ENCODE measurements at regions not wholly inside any gene's neighbourhood (a gene's known extent, or its start where the extent isn't known, plus 50 kb on each side); places are given as distances from the start of the nearest gene placed in this dataset.
A peak's percentile ranks its signal among the peaks of the same experiment; 100 is the strongest.
"Not testable (repeated sequence)": the region's sequence is repeated elsewhere in the genome, so short reads cannot be mapped to it uniquely, and the experiment has no call there.

DNA sequence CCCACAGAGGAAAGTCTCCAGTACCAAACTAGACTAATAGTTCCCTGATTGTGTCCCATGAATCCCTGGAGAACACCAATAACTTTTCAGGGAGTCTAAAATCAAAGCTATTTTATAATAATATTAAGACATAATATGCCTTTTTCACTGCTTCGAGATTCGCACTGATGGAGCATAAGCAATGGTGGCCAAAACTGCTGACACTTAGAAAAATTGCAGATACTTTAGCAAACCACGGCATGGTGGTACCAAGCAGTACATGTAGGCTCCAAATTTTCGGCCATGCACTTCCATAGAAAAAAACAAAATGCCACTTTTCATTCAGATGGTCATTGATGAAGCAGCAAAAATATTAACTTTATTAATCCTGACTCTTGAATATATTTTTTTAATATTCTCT lies 100.3 kb upstream of the PCSK1 start:
- H3K9me3 Mint-ChIP-seq: peaks cover 0 to 4% (median 1%) of the 10 kb centered on the region in 7 donors

DNA sequence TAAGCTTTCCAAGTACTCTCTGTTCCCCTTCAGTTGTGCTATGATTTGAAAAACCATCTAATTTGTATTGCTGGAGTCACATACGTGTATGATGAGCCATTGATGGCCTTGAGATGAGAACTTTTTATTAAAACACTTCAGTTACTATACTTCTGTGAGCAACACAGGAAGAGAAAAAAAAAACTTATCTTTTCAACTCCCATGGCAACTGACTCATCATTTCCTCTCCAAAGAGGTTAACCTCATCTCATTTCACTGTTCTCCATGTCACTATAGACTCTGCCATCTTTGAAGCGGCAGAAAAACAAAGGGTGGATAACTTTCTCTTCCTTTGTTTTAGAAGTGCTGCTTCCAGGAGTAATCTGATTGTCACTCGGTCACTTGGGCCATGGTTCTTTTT lies 104.3 kb upstream of the PCSK1 start:
- H3K9me3 ChIP-seq (ENCODE audit: control insufficient read depth in 2 of 2, low read length in 2 of 2): no peaks in the 10 kb centered on the region
- peak overlapping the region; percentile 78 for H3K27ac ChIP-seq (ENCODE audit: insufficient read depth, low read length, poor library complexity, severe bottlenecking)
- H3K27me3 Mint-ChIP-seq: no peaks in the 10 kb centered on the region
- H3K9me3 Mint-ChIP-seq: peaks cover 0 to 8% (median 2%) of the 10 kb centered on the region in 7 donors
- peak; percentile 3 to 84 (median 82) for DNase-seq
- H3K4me1 Mint-ChIP-seq: peaks cover 17 to 34% (median 27%) of the 10 kb centered on the region in 4 donors
- peaks cover 24% of the 10 kb centered on the region for H3K4me1 ChIP-seq (ENCODE audit: control insufficient read depth, insufficient read depth, low read length, poor library complexity, severe bottlenecking)
- H3K27me3 ChIP-seq (ENCODE audit: control insufficient read depth, insufficient read depth, low read length): no peaks in the 10 kb centered on the region
- peak overlapping the region; percentile 0 to 70 (median 45) for H3K4me3 Mint-ChIP-seq
- peak overlapping the region; percentile 92 to 98 (median 95) for H3K27ac Mint-ChIP-seq
- ATAC-seq (ENCODE audit: low read depth in 2 of 2): peak; percentile 95 to 98
- no peaks in the 10 kb centered on the region for H3K36me3 ChIP-seq (ENCODE audit: control insufficient read depth, insufficient read depth, low read length)
- peak overlapping the region; percentile 63 for H3K4me3 ChIP-seq (ENCODE audit: low read depth, low read length)
- H3K36me3 Mint-ChIP-seq: peaks cover 4% of the 10 kb centered on the region

More for the DNA sequence above, 100.3 kb upstream of the PCSK1 start:
- ATAC-seq (ENCODE audit: low read depth in 2 of 2) (no peak), DNase-seq (no peak)
- H3K27ac ChIP-seq (ENCODE audit: insufficient read depth, low read length, poor library complexity, severe bottlenecking): no peak overlapping the region
- Mint-ChIP-seq H3K36me3 (peaks cover 4% of the 10 kb centered on the region), H3K4me3 (no peak overlapping the region), H3K4me1 (peaks cover 14 to 28% (median 19%) of the 10 kb centered on the region in 4 donors), H3K27ac (no peak overlapping the region), H3K27me3 (no peaks in the 10 kb centered on the region)
- peaks cover 18% of the 10 kb centered on the region for H3K4me1 ChIP-seq (ENCODE audit: control insufficient read depth, insufficient read depth, low read length, poor library complexity, severe bottlenecking)
- no peak overlapping the region for H3K4me3 ChIP-seq (ENCODE audit: low read depth, low read length)
- H3K27me3 ChIP-seq (ENCODE audit: control insufficient read depth, insufficient read depth, low read length): no peaks in the 10 kb centered on the region
- H3K9me3 ChIP-seq (ENCODE audit: control insufficient read depth in 2 of 2, low read length in 2 of 2): no peaks in the 10 kb centered on the region
- H3K36me3 ChIP-seq (ENCODE audit: control insufficient read depth, insufficient read depth, low read length): no peaks in the 10 kb centered on the region

DNA sequence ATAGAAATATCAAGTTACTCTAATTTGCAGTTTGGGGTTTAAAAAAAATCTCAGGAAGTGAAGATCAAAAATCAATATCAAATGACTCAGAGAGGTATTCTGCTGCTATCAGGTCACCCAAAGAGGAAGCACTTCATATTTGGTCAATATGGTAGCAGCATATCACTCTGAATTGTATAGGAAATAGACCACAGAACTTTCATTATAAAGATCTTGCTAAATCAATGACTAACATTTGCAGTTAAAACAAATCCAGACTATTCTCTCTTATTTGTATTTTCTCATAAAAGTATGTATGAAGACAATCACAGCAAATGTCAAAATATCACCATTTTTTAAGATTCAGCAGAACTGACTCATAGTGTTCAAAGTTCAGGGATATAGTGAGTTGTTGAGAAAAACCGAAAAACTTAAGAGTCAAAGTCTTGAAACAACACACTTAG lies 105.8 kb upstream of the PCSK1 start:
- ATAC-seq (ENCODE audit: low read depth in 2 of 2): peak; percentile 69
- H3K27me3 ChIP-seq (ENCODE audit: control insufficient read depth, insufficient read depth, low read length): no peaks in the 10 kb centered on the region
- Mint-ChIP-seq H3K27ac (peak overlapping the region; percentile 7 to 92 (median 27)), H3K4me3 (peak overlapping the region; percentile 13 to 79 (median 42)), H3K4me1 (peaks cover 17 to 34% (median 27%) of the 10 kb centered on the region in 4 donors), H3K27me3 (peaks cover 5% of the 10 kb centered on the region), H3K36me3 (peaks cover 4% of the 10 kb centered on the region), H3K9me3 (peaks cover 0 to 8% (median 3%) of the 10 kb centered on the region in 7 donors)
- no peaks in the 10 kb centered on the region for H3K36me3 ChIP-seq (ENCODE audit: control insufficient read depth, insufficient read depth, low read length)
- peaks cover 24% of the 10 kb centered on the region for H3K4me1 ChIP-seq (ENCODE audit: control insufficient read depth, insufficient read depth, low read length, poor library complexity, severe bottlenecking)
- DNase-seq: peak in 2 of 3 donors; percentile 36 to 56
- peak overlapping the region; percentile 78 for H3K27ac ChIP-seq (ENCODE audit: insufficient read depth, low read length, poor library complexity, severe bottlenecking)
- H3K4me3 ChIP-seq (ENCODE audit: low read depth, low read length): peak overlapping the region; percentile 26
- H3K9me3 ChIP-seq (ENCODE audit: control insufficient read depth in 2 of 2, low read length in 2 of 2): no peaks in the 10 kb centered on the region

DNA sequence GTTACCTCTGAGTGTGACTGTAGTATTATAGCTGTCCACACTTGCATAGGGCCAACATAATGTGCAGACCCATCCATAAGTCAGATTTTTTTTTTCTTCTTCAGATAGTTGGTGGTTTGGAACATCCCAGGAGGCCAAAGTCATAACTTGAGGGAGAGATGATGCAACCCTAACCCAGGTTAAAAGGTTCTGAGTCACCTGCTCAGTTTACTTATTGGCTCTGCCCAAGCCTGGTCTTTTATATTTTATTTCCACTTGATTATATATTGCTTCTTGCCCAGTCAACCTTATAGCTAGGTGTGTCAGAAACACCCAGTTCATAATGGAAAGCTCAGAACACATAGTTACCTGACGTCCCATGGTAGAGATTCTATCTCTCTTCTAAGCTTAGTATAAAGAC lies 113.1 kb upstream of the PCSK1 start:
- H3K27ac Mint-ChIP-seq: no peak overlapping the region
- DNase-seq: no peak
- no peaks in the 10 kb centered on the region for H3K4me1 ChIP-seq (ENCODE audit: control insufficient read depth, insufficient read depth, low read length, poor library complexity, severe bottlenecking)
- H3K9me3 ChIP-seq (ENCODE audit: control insufficient read depth in 2 of 2, low read length in 2 of 2): no peaks in the 10 kb centered on the region
- H3K4me3 Mint-ChIP-seq: no peak overlapping the region
- no peaks in the 10 kb centered on the region for H3K36me3 Mint-ChIP-seq
- H3K36me3 ChIP-seq (ENCODE audit: control insufficient read depth, insufficient read depth, low read length): no peaks in the 10 kb centered on the region
- H3K4me3 ChIP-seq (ENCODE audit: low read depth, low read length): no peak overlapping the region
- no peaks in the 10 kb centered on the region for H3K4me1 Mint-ChIP-seq
- H3K27me3 ChIP-seq (ENCODE audit: control insufficient read depth, insufficient read depth, low read length): no peaks in the 10 kb centered on the region
- no peak overlapping the region for H3K27ac ChIP-seq (ENCODE audit: insufficient read depth, low read length, poor library complexity, severe bottlenecking)
- H3K9me3 Mint-ChIP-seq: peaks cover 0 to 5% (median 1%) of the 10 kb centered on the region in 7 donors
- H3K27me3 Mint-ChIP-seq: peaks cover 5% of the 10 kb centered on the region
- ATAC-seq (ENCODE audit: low read depth in 2 of 2): no peak

DNA sequence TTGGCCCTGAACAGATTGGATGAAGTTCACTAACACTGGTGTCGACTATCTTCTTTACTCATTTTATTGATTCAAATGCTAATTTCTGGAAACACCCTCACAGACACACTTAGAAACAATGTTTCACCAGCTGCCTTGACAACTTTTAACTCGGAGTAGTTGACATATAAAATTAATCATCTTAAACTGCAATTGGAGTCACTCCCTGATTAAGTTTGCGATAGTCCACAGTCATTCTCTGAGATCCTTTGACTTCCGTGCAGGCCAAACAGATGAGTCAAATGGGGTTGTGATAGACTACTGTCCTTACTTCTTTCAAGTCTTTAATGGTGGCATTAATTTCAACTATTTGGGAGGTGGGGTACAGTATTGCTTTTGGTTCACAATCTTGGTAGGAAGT lies 114.4 kb upstream of the PCSK1 start:
- no peak for DNase-seq
- H3K9me3 Mint-ChIP-seq: peaks cover 0 to 8% (median 3%) of the 10 kb centered on the region in 7 donors
- Histone ChIP-seq H3K27me3 (ENCODE audit: control insufficient read depth, insufficient read depth, low read length) (no peaks in the 10 kb centered on the region), H3K4me1 (ENCODE audit: control insufficient read depth, insufficient read depth, low read length, poor library complexity, severe bottlenecking) (no peaks in the 10 kb centered on the region), H3K4me3 (ENCODE audit: low read depth, low read length) (no peak overlapping the region), H3K36me3 (ENCODE audit: control insufficient read depth, insufficient read depth, low read length) (no peaks in the 10 kb centered on the region), H3K9me3 (ENCODE audit: control insufficient read depth in 2 of 2, low read length in 2 of 2) (no peaks in the 10 kb centered on the region), H3K27ac (ENCODE audit: insufficient read depth, low read length, poor library complexity, severe bottlenecking) (no peak overlapping the region)
- H3K27me3 Mint-ChIP-seq: peaks cover 10% of the 10 kb centered on the region
- H3K4me1 Mint-ChIP-seq: no peaks in the 10 kb centered on the region
- H3K4me3 Mint-ChIP-seq: no peak overlapping the region
- H3K36me3 Mint-ChIP-seq: no peaks in the 10 kb centered on the region
- H3K27ac Mint-ChIP-seq: no peak overlapping the region
- no peak for ATAC-seq (ENCODE audit: low read depth in 2 of 2)

DNA sequence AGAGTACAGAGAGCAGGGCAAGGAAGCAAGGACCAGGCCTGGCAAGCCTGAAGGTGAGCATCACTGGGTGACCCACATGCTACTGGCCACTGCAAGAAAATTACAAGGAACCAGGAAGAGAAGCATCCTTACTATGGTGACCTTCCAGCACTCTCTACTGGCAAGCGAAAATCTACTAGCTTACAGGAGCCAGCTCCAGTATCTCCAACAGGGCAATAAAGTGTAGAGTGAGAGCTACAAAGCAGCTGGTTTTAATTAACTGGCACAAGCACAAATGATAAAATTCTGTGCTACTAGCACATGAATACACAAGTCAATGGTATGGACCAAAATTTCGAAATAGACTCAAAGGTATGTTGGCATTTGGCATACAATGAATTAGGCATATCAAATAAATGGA lies 113.3 kb upstream of the CAST start:
- no peaks in the 10 kb centered on the region for H3K27me3 ChIP-seq (ENCODE audit: control insufficient read depth, insufficient read depth, low read length)
- no peaks in the 10 kb centered on the region for H3K36me3 ChIP-seq (ENCODE audit: control insufficient read depth, insufficient read depth, low read length)
- ATAC-seq (ENCODE audit: low read depth in 2 of 2) (no peak), DNase-seq (no peak)
- peaks cover 0 to 6% (median 1%) of the 10 kb centered on the region in 7 donors for H3K9me3 Mint-ChIP-seq
- no peak overlapping the region for H3K4me3 ChIP-seq (ENCODE audit: low read depth, low read length)
- no peaks in the 10 kb centered on the region for H3K4me1 ChIP-seq (ENCODE audit: control insufficient read depth, insufficient read depth, low read length, poor library complexity, severe bottlenecking)
- no peak overlapping the region for H3K27ac Mint-ChIP-seq
- no peak overlapping the region for H3K27ac ChIP-seq (ENCODE audit: insufficient read depth, low read length, poor library complexity, severe bottlenecking)
- no peaks in the 10 kb centered on the region for H3K36me3 Mint-ChIP-seq
- no peaks in the 10 kb centered on the region for H3K9me3 ChIP-seq (ENCODE audit: control insufficient read depth in 2 of 2, low read length in 2 of 2)
- peaks cover 6% of the 10 kb centered on the region for H3K27me3 Mint-ChIP-seq
- H3K4me3 Mint-ChIP-seq: no peak overlapping the region
- no peaks in the 10 kb centered on the region for H3K4me1 Mint-ChIP-seq

DNA sequence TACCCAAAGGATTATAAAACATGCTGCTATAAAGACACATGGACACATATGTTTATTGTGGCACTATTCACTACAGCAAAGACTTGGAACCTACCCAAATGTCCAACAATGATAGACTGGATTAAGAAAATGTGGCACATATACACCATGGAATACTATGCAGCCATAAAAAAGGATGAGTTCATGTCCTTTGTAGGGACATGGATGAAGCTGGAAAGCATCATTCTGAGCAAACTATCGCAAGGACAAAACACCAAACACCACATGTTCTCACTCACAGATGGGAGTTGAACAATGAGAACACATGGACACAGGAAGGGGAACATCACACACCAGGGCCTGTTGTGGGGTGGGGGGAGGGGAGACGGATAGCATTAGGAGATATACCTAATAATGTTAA lies 101.3 kb upstream of the CAST start:
- H3K4me1 ChIP-seq (ENCODE audit: control insufficient read depth, insufficient read depth, low read length, poor library complexity, severe bottlenecking); H3K4me1 Mint-ChIP-seq; ATAC-seq (ENCODE audit: low read depth in 2 of 2); H3K4me3 ChIP-seq (ENCODE audit: low read depth, low read length); H3K27ac ChIP-seq (ENCODE audit: insufficient read depth, low read length, poor library complexity, severe bottlenecking); H3K36me3 ChIP-seq (ENCODE audit: control insufficient read depth, insufficient read depth, low read length); H3K27ac Mint-ChIP-seq; H3K9me3 ChIP-seq (ENCODE audit: control insufficient read depth in 2 of 2, low read length in 2 of 2); H3K4me3 Mint-ChIP-seq; DNase-seq; H3K9me3 Mint-ChIP-seq; H3K36me3 Mint-ChIP-seq; H3K27me3 ChIP-seq (ENCODE audit: control insufficient read depth, insufficient read depth, low read length); H3K27me3 Mint-ChIP-seq: not testable (repeated sequence)

DNA sequence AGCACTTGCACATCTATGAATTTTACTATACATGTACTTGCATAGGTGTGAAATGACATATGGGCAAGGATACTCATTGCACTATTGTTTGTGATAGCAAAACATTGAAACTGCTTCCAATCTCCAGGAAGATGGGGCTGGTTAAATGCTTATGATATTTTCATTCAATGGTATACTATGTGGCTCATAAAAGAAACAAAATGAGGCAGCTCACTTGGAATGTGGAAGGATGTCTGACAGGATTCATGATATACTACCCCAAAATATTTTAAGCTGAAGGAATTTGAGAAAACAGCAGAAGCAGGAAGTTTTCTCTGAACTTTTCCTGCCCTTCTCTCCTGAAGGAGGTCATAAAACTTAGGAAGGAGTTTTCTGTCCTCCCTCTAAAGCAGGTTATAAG lies 99.6 kb upstream of the CAST start:
- Histone ChIP-seq H3K27me3 (ENCODE audit: control insufficient read depth, insufficient read depth, low read length) (no peaks in the 10 kb centered on the region), H3K4me1 (ENCODE audit: control insufficient read depth, insufficient read depth, low read length, poor library complexity, severe bottlenecking) (peaks cover 21% of the 10 kb centered on the region), H3K27ac (ENCODE audit: insufficient read depth, low read length, poor library complexity, severe bottlenecking) (no peak overlapping the region), H3K4me3 (ENCODE audit: low read depth, low read length) (no peak overlapping the region), H3K9me3 (ENCODE audit: control insufficient read depth in 2 of 2, low read length in 2 of 2) (no peaks in the 10 kb centered on the region), H3K36me3 (ENCODE audit: control insufficient read depth, insufficient read depth, low read length) (no peaks in the 10 kb centered on the region)
- no peaks in the 10 kb centered on the region for H3K36me3 Mint-ChIP-seq
- no peak overlapping the region for H3K4me3 Mint-ChIP-seq
- peaks cover 1% of the 10 kb centered on the region for H3K27me3 Mint-ChIP-seq
- ATAC-seq (ENCODE audit: low read depth in 2 of 2) (no peak), DNase-seq (no peak)
- H3K9me3 Mint-ChIP-seq: peaks cover 0 to 4% (median 0%) of the 10 kb centered on the region in 7 donors
- peaks cover 12 to 23% (median 17%) of the 10 kb centered on the region in 4 donors for H3K4me1 Mint-ChIP-seq
- no peak overlapping the region for H3K27ac Mint-ChIP-seq

Data from CD4-positive, CD25-positive, alpha-beta regulatory T cell (primary cell).